Stimulated activated naive CD4-positive, alpha-beta T cell (primary cell): ENCODE measurements at regions not wholly inside any gene's neighbourhood (a gene's known extent, or its start where the extent isn't known, plus 50 kb on each side); places are given as distances from the start of the nearest gene placed in this dataset.
"Not testable (repeated sequence)": the region's sequence is repeated elsewhere in the genome, so short reads cannot be mapped to it uniquely, and the experiment has no call there.

Source experiments
- DNase-seq, 6 experiments: peaks; one replicate each; lab custom pipeline; 2025; lab: John Stamatoyannopoulos, UW

DNA sequence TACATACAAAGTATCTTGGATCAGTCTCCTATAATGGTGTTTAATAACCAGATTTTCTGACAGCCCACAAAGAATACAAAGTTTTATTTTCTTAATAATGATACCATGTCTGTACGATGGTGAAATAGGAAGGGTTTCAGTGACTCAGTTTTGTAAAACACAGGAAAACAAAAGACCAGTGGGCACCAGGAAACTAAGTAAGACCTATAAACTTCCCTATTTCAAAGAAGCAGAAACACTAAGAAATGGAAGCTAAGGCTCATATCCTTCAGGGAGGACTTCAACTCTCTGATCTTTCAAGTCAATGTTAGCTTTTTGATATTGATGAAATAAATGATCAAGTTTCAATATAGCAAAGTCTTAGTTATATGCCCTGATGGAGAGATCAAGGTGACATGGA lies 196.0 kb downstream of the DUSP6 start:
- DNase-seq, result no peak

DNA sequence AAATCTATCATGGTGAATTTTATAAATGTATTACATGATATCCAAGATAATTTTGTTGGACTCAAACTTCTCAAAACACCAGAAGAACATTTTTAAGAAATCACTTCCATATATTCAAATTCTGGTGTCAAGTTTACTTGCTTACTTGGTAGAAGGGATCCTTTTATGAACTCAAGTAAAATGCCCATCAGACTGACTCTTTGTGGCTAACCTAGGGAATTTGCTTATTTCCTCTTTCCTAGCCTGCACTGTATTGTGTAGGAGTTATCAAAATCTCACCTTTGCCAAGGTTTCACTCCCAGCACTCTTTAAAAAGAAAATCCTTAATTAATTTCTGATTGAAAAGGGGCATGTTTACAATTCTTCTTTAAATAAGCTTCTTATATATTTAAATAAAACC lies 196.5 kb downstream of the DUSP6 start:
- DNase-seq, result no peak

DNA sequence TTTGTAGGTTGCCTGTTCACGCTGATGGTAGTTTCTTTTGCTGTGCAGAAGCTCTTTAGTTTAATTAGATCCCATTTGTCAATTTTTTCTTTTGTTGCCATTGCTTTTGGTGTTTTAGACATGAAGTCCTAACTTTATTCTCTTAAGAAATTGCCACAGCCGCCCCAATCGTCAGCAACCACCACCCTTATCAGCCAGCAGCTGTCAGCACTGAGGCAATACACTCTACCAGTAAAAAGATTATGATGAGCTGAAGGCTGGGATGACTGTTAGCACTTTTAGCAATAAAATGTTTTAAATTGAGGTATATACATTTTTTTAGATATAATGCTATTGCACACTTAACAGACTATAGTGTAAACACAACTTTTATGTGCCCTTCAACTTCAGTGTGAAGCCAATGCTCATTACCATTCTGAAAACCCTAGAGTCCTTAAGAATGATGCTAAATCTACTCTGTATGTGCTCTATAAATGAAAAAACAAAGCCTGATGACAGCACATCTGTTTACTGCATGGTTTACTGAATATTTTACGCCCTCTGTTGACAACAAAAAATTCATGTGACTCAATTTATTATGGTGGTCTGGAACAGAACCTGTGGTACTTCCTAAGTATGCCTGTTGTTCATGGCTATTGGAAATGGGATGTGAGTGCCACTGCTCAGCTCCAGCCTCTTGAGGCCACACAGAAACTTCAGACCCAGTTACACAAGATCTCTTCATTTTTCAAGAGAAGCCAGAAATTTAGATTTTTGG lies 197.4 kb downstream of the DUSP6 start:
- DNase-seq, result no peak

DNA sequence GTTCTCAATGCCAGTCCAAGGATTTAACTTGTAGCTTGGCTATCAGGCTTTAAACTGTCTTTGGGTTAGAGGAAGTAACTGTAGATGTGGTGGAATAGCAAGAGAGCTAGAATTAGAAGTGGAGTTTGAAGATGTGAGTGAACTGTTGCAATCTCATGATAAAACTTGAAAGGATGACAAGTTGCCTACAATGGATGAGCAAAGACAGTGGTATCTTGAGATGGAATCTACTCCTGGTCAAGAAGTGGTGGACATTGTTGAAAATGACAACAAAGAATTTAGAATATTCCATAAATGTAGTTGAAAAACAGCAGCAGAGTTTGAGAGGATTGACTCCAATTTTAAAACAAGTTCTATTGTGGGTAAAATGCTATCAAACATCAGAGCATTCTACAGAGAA lies 199.0 kb downstream of the DUSP6 start:
- no peak for DNase-seq

DNA sequence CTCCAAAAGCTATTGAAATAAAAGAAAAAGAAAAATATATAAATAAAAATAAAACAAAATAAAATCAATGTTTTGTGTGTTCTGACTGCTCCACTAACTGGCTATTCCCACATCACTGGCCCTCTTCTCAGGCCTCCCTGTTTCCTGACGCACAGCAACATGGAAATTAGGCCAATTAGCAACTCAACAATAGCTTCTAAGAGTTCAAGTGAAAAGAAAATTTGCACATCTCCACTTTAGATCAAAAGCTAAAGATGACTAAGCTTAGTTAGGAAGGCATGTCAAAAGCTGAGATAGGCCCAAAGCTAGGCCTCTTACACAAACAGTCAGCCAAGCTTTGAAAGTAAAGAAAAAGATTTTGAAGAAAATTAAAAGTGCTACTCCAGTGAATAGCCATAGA lies 200.8 kb downstream of the DUSP6 start:
- no peak for DNase-seq

DNA sequence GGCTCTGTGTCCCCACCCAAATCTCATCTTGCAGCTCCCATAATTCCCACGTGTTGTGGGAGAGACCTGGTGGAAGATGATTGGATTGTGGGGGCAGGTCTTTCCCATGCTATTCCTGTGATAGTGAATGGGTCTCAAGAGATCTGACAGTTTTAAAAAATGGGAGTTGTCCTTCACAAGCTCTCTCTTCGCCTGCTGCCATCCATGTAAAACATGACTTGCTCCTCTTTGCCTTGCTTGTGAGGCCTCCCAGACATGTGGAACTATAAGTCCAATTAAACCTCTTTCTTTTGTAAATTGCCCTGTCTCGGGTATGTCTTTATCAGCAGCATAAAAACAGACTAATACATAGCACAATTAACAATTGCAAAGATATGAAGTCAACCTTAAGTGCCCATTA lies 201.5 kb downstream of the DUSP6 start:
- DNase-seq, result not testable (repeated sequence)

DNA sequence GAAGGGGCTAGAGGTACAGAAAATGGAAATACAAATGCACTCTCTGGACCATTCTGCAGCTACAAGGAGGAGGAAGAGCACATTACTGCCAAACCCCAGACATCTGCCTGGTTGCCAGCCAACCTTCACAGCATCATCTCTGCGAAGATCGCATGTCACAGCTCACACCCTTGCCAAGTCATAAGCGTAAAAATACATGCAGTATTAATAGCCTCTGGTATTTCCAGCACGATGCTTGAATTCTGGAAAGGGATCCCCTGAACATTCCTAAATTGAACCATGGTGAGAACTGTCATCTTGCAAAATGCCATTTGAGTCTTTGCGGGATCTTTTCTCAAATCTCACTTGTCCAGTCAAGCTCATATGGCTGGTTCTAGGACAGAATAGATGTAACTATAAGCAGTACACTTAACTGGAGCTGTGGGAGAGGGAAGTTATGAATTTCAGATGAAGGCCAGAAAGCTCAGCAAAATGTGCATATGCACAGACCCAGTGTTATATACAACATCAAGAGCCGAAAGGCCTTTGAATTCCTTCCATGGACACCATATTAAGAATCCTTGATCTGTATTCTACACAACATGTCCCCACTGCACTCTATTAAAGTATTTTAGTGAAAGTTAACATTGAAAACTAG lies 211.6 kb downstream of the DUSP6 start:
- no peak for DNase-seq

DNA sequence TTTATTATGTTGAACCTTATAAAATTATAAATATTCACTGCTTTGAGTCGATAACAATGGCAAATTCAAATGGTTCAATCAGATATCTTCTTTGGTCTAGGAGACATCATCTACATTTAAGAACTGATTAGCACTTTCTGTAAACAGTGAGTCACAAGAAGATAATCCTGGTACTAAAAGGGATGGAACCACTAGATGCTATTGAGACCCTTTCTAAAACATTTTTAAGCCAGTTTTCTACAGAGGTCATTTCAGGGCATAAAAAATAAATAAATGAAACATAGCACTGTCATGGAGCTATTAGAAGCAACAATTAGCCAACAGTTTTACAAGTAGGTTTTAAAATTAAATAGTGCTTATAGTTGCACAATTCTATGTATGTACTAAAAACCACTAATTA lies 212.2 kb downstream of the DUSP6 start:
- no peak for DNase-seq

DNA sequence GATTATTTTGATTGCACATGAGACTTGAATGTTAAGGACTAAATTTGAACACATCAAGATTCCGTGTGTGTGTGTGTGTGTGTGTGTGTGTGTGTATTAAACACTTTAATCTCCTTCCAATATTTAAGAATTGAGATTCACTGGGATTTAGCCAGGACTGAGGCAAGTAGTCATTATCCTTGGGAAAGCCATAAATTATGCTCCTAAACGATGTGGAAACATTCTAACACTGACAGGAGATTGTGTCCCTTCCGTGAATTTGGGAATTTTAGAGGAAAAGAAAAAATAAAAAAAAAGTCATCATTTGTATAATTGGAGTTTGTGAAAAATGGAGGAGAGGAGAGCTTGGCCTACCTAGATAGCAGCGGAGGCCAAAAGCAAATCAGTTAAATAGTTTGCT lies 212.9 kb downstream of the DUSP6 start:
- no peak for DNase-seq

DNA sequence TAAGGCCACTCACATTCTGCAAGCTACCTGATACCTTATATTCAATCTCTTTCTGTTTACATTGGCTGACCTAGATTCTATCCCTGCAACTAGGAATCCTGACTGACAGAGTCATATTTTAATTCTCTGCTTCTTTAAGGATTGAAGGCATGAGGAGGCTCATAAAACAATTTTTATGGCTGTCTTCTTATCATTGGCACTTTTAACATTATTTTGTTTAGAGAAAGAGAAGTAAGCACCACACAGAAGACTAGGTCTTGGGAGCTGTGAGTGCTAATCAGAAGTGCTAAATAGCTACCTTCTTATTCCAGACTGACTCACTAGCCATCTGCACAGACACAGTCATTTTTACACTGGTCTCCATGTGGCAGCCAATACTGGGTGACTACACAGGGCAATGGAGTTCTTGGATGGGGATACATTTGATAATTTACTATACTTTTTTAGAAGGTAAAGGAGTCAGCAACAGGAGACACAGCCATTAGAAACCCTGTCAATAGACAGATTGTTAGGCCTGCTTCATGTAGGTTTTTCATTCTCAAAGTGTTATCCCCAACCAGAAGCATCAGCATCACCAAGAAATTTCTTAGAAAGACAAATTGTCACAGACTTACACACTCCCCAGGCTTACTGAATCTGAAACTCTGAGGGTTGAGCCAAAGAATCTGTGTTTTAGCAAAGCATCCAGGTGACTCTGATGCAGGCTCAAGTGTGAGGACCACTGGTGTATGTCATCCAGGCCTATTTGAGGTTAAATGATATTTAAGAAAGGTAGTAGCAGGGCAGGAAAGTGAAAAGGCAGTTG lies 214.1 kb downstream of the DUSP6 start:
- no peak for DNase-seq

DNA sequence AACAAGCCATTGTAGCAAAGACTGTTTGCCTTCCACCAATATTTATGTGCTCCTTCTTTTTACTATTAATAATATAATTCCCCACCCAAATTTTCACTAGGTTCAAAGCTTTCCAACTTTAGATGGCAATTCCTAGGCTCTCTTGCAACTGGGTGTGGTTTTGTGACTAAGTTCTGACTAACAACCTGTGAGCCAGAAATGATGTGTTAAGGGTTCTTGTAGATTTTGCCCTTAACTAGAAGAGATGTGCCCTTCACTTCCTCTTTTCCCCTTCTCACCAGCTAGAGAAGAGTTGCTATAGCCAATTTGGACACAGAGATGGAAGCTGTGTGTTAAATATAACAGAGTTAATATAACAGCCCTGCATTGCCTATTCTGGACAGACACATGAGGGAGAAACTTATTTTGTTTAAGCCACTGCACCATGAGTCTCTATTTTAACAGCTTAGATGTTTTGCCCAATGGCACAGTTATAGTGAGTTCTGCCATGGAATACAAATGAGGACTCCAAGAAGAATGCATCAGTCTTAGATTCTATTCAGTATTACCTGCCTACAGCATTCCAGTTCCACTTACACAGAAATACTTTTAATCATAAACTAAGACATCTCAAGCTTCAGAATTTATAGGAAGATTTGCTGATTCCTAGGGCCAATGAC lies 216.2 kb downstream of the DUSP6 start:
- no peak for DNase-seq

DNA sequence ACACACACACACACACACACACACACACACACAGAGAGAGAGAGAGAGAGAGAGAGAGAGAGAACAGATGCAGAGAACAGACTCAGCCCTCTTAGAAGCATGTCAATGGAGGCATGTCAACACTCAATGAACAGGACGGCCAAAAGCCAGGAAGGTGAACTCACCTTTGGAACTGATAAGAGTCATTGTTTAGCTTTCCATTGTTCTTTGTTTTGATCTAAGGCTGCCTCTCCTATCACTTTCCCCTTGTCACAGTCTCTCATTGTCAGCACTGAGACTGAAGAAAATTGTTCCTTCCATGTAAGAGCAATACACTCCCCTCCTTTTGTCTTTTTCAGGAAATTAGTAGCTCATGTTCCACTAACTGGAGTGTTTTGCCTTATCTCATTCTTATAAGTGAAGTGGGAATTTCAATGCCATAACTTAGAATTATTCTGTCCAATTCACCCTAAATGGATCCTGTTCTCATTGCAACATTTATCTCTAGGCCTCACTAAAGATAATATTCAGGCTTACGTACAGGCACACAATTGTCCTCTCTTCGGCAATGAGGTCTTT lies 218.0 kb downstream of the DUSP6 start:
- no peak for DNase-seq

DNA sequence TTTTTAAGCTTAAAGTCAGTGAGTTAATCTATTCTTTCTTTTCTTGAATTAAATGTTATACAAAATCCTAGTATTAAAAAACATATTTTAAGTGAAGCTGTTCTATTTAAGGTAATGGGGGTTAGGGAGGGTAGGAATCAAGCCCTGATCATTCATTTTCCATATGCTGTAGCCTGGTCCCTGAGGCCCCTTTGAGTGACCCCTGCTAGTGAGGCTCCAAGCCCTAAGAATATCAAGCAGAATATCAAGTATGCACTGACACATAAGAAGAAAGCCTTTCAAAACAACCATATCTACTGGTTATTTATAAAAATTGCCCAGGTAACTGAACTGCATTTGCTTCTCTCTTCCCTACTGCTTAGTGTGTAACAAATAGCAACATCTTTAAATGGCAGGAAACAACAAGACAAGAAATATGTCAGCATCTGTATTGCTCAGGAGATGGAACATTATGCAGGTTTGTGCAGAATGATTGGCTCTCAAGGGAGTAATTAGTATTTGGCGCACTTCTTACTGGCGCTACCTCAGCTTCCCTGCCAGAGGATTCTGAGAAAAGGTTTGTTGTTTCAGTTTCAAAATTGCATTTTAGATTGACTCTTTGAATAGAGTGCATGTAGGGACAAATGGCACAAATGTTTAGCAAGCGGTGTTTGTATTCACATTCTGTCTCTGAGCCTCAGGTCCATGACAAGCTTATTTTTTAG lies 223.0 kb downstream of the DUSP6 start:
- no peak for DNase-seq

DNA sequence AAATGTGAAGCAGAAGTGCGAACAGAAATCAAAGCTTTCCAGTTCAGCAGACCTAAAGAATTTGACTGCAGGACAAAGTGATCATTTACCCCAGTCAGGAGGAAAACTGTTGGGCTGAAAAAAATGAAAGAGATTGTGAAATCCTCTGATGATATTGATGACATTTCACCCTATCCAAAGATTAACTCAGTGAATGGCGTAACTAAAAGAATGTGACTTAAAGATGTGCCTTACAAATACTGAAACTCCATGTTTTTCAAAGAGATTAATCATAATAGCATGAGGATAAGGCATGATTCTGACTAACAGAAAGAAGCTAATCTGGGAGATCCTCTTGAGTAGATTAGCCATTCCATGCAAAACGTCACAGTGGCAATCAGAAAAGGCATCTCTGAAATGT lies 225.6 kb downstream of the DUSP6 start:
- DNase-seq, result no peak

DNA sequence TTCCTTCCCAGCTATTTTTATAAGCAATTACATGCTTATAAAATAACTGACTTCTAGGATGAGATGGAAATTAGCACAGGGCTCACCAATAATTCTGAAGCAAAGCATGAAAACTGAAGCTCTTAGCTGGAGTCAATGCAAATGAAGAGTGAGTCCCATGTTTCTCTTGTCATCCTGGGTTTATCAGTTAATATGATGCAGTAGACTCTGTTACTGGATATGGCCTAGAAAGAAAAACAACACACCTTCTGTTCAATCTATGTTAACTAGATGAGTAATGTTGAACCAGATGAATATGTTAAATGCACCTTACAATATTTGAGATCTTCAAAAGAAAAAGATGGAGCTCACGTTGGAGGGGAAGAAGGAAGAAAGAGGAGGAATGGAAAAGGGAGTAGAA lies 229.4 kb downstream of the DUSP6 start:
- DNase-seq, result no peak

DNA sequence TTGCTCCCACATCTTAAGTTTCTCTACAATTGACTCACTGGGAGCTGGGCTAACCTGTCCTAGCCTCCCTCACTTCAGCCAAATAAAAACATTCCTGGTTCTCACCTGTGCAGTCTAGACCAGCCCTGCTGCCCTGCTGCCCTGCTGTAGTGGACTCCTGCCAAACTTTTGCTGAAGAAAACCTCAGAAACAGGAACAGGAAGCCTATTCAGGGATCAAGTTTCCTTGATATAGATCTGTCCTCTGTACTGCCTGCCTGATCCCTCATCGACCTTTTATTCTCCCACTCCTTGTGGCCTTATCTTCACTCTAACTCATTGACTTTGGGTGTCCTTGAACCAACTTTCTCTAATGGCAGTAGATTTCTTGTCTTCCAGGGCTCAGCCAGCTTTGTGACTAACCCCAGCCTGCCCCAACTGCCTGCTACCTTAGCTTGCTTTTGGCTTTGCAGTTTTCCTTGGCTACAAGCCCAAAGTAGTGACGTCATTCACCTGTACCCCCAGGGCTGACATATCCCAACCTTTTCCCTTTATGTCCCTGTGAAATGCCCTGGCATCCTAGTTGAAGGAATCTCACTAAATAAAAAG lies 234.8 kb downstream of the DUSP6 start:
- no peak for DNase-seq

DNA sequence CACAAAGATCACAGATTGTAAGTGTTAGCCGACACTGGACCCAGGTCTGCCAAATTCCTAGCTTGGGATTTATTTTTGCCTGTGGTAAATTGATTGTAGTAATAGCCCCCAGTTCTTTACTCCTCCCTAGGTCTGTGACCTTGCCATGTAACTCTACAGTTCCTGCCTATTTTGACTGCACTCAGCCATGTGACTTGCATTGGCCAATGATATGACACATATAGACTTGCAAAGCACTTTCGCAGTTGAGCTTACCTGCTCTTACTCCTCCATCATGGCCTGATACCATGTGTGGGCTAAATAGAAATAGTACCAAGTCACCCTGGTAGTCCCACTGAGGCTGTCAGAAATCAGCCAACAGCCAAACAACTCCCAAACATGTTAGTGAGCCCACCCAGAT lies 240.3 kb downstream of the DUSP6 start:
- DNase-seq, result no peak

DNA sequence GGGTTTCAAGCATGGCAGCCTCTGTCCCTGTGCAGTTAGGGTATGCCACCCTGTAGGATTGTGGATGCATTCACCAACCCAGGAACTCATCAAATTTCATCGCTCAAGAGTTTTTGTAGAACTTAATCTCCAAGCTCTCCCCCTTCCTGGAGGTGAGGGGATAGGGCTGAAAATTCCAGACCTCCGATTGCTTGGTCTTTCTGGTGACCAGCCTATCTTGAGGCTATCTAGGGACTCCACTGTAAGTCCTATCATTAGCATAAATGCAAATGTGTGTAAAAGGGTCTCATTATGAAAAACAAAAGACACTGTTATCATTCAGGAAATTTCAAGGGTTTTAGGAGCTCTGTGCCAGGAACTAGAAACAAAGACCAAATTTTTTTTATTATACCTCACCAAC lies 244.0 kb downstream of the DUSP6 start:
- DNase-seq, result no peak

DNA sequence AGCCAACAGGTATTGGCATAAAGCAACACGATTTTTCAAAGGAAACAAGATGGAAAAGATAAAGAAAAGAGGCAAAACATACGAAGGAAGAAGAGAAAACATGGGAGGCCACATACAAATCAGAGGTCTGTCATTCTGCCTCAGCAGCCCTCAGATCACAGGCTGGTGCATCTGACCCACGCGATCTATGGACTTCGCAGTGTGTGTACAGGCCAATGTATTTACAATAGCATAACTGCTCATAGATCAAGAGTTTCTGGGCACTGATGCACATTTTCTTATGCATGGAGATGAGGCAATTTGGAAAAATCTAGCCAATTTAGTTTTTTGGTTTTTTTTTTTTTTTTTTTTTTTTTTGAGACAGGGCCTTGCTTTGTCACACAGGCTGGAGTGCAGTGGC lies 245.4 kb downstream of the DUSP6 start:
- no peak for DNase-seq

DNA sequence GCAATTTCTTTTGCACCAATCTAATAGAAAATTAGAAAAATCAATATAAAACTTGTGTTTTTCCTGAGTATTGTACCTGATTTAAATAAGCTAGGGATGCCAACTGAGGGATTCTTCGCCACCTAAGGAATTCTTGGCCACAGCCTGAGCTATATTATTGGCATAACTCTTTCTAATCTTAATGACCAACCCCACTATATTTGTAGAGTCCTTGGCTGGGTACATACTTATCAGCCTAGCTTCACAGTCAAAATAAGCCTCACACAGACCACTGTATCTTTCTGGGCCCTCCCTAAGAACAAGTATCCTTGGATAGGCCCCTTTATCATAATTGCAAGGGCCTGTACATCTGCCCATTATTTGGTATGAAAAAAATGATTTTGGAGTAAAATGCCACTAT lies 247.1 kb downstream of the DUSP6 start:
- DNase-seq, result no peak

DNA sequence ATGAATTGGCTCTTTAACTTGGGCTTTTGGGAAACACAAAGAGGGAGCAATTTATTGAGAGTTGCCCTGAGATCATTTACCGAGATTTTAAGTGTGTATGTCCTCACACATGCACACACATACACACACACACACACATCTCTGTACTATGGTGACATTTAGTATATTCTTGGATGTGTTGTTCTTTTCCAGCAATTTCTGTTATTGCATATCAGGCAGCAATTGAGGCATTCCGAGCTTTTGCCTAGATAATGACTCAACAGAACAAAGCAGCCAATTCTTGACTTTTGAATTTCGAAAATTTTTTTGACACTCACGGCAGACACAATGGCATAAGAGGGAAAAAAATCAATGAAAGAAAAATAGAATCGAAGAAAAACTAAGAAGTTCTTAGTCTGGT lies 248.5 kb downstream of the DUSP6 start:
- DNase-seq, result no peak
